Endothelial cell of umbilical vein (primary cell): ENCODE measurements at regions not wholly inside any gene's neighbourhood (a gene's known extent, or its start where the extent isn't known, plus 50 kb on each side); places are given as distances from the start of the nearest gene placed in this dataset.

ENCODE experiments used
- BruUV-seq: library from RNA; stranded (reverse); fragments of 400-500 nt; replicated peaks from 2 replicates; lab custom pipeline; 2021; lab: Mats Ljungman, UMichigan
- CTCF ChIA-PET: fragments of 300-600, 350-600 bp; sonication (Branson Sonifier 250); formaldehyde crosslinking; loops from one replicate; lab custom pipeline; 2021; ENCODE audit warnings: antibody characterized with exemption, inconsistent platforms; lab: Charles Lee
- POLR2A ChIA-PET: fragments of 300-600, 350-600 bp; sonication (Branson Sonifier 250); formaldehyde crosslinking; loops from one replicate; lab custom pipeline; 2021; ENCODE audit warnings: antibody characterized with exemption, inconsistent platforms; lab: Charles Lee
- DNase-seq: peaks from one replicate; pipeline ENCODE4 v3.0.0-alpha.2; 2011; ENCODE audit warnings: low read depth, low spot score
- FAIRE-seq: peaks from 2 replicates; lab custom pipeline; 2011; peaks lifted over from hg19 to GRCh38; lab: Jason Lieb, UNC
- H2AFZ ChIP-seq: 2 replicates; pipeline ENCODE4 v1.6.0; 2012; ENCODE audit warnings: low read depth, low read length, control low read depth, inconsistent platforms
- H3K27ac ChIP-seq: 2 replicates; pipeline ENCODE4 v1.5.1; 2011; ENCODE audit warnings: low read depth, mild to moderate bottlenecking, control low read depth, low read length, moderate library complexity; ENCODE audit not compliant: insufficient read depth
- H3K27me3 ChIP-seq, 2 experiments: 2 replicates each; pipeline versions ENCODE4 v1.6.0 to v1.6.1; 2011; ENCODE audit warnings: low read length in 2 of 2, mixed read lengths in 1 of 2; ENCODE audit not compliant: control insufficient read depth in 2 of 2, insufficient read depth in 2 of 2
- H3K36me3 ChIP-seq, 2 experiments: 2 replicates in 1 of 2; 3 replicates in 1 of 2; pipeline ENCODE4 v1.5.1; 2011; ENCODE audit warnings: low read length in 2 of 2, mild to moderate bottlenecking in 1 of 2, moderate library complexity in 1 of 2; ENCODE audit not compliant: control insufficient read depth in 2 of 2, insufficient read depth in 2 of 2; ENCODE audit errors: extremely low read depth in 1 of 2
- H3K4me1 ChIP-seq: 3 replicates; pipeline ENCODE4 v1.5.1; 2011; ENCODE audit warnings: mild to moderate bottlenecking, low read length; ENCODE audit not compliant: control insufficient read depth, insufficient read depth; ENCODE audit errors: extremely low read depth
- H3K4me2 ChIP-seq: 2 replicates; pipeline ENCODE4 v1.6.1; 2011; ENCODE audit warnings: low read length, control low read depth, mixed read lengths; ENCODE audit not compliant: insufficient read depth
- H3K4me3 ChIP-seq, 3 experiments: fragments of 200-600 bp in 1 of 3; sonication (generic), shearing (Covaris generic) in 1 of 3; replicated peaks in 1 of 3; 2 replicates each; pipeline ENCODE4 v1.5.1; 2011 to 2016; ENCODE audit warnings: control low read depth in 3 of 3, low read length in 3 of 3, mild to moderate bottlenecking in 2 of 3, inconsistent platforms in 1 of 3, low read depth in 1 of 3, moderate library complexity in 1 of 3; ENCODE audit not compliant: insufficient read depth in 1 of 3
- H3K79me2 ChIP-seq: 2 replicates; pipeline ENCODE4 v1.6.0; 2012; ENCODE audit warnings: low read length, inconsistent platforms; ENCODE audit not compliant: control insufficient read depth, insufficient read depth
- H3K9ac ChIP-seq: replicated peaks from 2 replicates; pipeline ENCODE3; 2011; ENCODE audit warnings: low read length, control low read depth; ENCODE audit not compliant: insufficient read depth; ENCODE audit errors: extremely low read depth
- H3K9me1 ChIP-seq: replicated peaks from 3 replicates; pipeline ENCODE4 v1.6.0; 2011; ENCODE audit warnings: mild to moderate bottlenecking, low read length; ENCODE audit not compliant: control insufficient read depth, insufficient read depth; ENCODE audit errors: extremely low read depth
- H3K9me3 ChIP-seq: replicated peaks from 2 replicates; pipeline ENCODE4 v1.5.1; 2012; ENCODE audit warnings: low read length, inconsistent platforms; ENCODE audit not compliant: control insufficient read depth, insufficient read depth
- H4K20me1 ChIP-seq: replicated peaks from 2 replicates; pipeline ENCODE3; 2011; ENCODE audit warnings: mild to moderate bottlenecking, low read length; ENCODE audit not compliant: control insufficient read depth, insufficient read depth; ENCODE audit errors: extremely low read depth
- EZH2 ChIP-seq: IDR thresholded peaks from 2 replicates; pipeline ENCODE4 v1.6.1; 2012; ENCODE audit warnings: borderline replicate concordance, low read depth, mild to moderate bottlenecking, moderate library complexity, low read length, inconsistent platforms; ENCODE audit not compliant: severe bottlenecking
- FOS ChIP-seq: IDR thresholded peaks from 2 replicates; pipeline ENCODE4 v1.6.1; 2011; ENCODE audit warnings: mild to moderate bottlenecking, low read length, moderate library complexity, borderline replicate concordance; ENCODE audit not compliant: insufficient read depth
- GATA2 ChIP-seq: IDR thresholded peaks from 2 replicates; pipeline ENCODE4 v1.7.0; 2011; ENCODE audit warnings: low read depth, mild to moderate bottlenecking, moderate library complexity, mixed read lengths, low read length; ENCODE audit not compliant: insufficient read length, insufficient read depth
- JUN ChIP-seq: IDR thresholded peaks from 2 replicates; pipeline ENCODE4 v1.6.1; 2011; ENCODE audit warnings: borderline replicate concordance, low read depth; ENCODE audit not compliant: insufficient read length, insufficient read depth
- MYC ChIP-seq: IDR thresholded peaks from one replicate; pipeline ENCODE4 v1.6.1; 2011; ENCODE audit warnings: mild to moderate bottlenecking, low read depth, low read length
- POLR2A ChIP-seq: IDR thresholded peaks from 2 replicates; pipeline ENCODE4 v1.6.1; 2012; ENCODE audit warnings: low read depth, mild to moderate bottlenecking, control low read depth, low read length
- POLR2AphosphoS5 ChIP-seq: IDR thresholded peaks from 2 replicates; pipeline ENCODE4 v1.6.1; 2012; ENCODE audit warnings: low read depth, mild to moderate bottlenecking, control low read depth, low read length, moderate library complexity; ENCODE audit not compliant: insufficient read depth
- dilution Hi-C: fragments of 300-500 bp; cut with MboI; formaldehyde crosslinking; loops from one replicate; pipeline ENCODE4 v1.15.0; 2019; ENCODE audit warnings: low sequenced_read_pairs; ENCODE audit not compliant: extremely low pct_ligation_motif_present
- intact Hi-C: fragments of 100-400 bp; cut with micrococcal nuclease; formaldehyde crosslinking; loops from one replicate; pipeline ENCODE4 v1.10.0; 2022
- TF ChIP-seq, protein P1 (sequence below), 2 donors: IDR thresholded peaks; 1 replicate in 1 of 2; 2 replicates in 1 of 2; pipeline ENCODE4 v1.5.1; 2011; ENCODE audit warnings: low read length in 2 of 2, mild to moderate bottlenecking in 2 of 2, moderate library complexity in 2 of 2, control low read depth in 1 of 2, inconsistent platforms in 1 of 2, low read depth in 1 of 2; ENCODE audit not compliant: insufficient read depth in 1 of 2; ENCODE audit errors: extremely low read depth in 1 of 2
- TF ChIP-seq, protein P2 (sequence below): IDR thresholded peaks from 2 replicates; pipeline ENCODE4 v1.6.1; 2011; ENCODE audit not compliant: insufficient read depth, insufficient read length

DNA sequence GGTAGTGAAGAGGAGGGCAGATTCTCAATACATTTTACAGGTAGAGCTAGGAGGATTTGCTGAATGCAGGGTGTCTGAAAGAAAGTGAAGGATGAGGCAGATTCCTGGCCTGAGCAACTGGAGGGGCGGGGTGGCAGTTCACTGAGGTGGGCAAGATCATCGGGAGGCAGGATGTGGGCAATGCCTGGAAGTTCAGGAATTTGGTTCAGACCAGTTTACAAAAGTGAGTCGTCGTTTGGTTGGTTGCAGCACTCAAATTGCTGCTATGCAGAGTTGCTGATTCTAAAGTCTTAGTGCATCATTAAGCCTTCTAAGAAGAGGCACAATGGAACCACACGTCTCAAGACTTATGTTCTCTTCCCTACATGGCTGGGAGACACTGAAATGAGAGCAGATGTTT is 134.0 kb downstream of the MFSD1 start:
- TF ChIP-seq, protein P1, sequence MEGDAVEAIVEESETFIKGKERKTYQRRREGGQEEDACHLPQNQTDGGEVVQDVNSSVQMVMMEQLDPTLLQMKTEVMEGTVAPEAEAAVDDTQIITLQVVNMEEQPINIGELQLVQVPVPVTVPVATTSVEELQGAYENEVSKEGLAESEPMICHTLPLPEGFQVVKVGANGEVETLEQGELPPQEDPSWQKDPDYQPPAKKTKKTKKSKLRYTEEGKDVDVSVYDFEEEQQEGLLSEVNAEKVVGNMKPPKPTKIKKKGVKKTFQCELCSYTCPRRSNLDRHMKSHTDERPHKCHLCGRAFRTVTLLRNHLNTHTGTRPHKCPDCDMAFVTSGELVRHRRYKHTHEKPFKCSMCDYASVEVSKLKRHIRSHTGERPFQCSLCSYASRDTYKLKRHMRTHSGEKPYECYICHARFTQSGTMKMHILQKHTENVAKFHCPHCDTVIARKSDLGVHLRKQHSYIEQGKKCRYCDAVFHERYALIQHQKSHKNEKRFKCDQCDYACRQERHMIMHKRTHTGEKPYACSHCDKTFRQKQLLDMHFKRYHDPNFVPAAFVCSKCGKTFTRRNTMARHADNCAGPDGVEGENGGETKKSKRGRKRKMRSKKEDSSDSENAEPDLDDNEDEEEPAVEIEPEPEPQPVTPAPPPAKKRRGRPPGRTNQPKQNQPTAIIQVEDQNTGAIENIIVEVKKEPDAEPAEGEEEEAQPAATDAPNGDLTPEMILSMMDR (IDR thresholded peaks at IDR 0.05; ENCODE audit: extremely low read depth in 1 of 2, insufficient read depth in 1 of 2, low read depth in 1 of 2, low read length in 2 of 2): no peak
- TF ChIP-seq POLR2AphosphoS5 (no peak), EZH2 (no peak), JUN (no peak), FOS (no peak), POLR2A (no peak), MYC (no peak), GATA2 (no peak)
- TF ChIP-seq, protein P2, sequence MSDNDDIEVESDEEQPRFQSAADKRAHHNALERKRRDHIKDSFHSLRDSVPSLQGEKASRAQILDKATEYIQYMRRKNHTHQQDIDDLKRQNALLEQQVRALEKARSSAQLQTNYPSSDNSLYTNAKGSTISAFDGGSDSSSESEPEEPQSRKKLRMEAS: no peak
- no peaks in the 10 kb centered on the region for H4K20me1 ChIP-seq
- H3K27me3 ChIP-seq: no peaks in the 10 kb centered on the region
- no peak overlapping the region for H3K27ac ChIP-seq
- no TSS peak for BruUV-seq
- no peak overlapping the region for H3K4me3 ChIP-seq
- H2AFZ ChIP-seq: peak overlapping the region; percentile 16
- DNase-seq (no peak), FAIRE-seq (no peak)
- H3K9ac ChIP-seq: no peak overlapping the region
- no peaks in the 10 kb centered on the region for H3K9me3 ChIP-seq
- H3K79me2 ChIP-seq: no peaks in the 10 kb centered on the region
- no peak overlapping the region for H3K4me2 ChIP-seq
- ChIA-PET CTCF (interaction anchor here (0.8 kb wide), 1 partner anchor 316 kb away, joined by 3 read pairs; no protein-coding TSS in a partner anchor), POLR2A (no interaction called here)
- no peaks in the 10 kb centered on the region for H3K4me1 ChIP-seq
- dilution Hi-C loops (no loop called here), intact Hi-C loops (no loop called here)
- H3K9me1 ChIP-seq: no peaks in the 10 kb centered on the region
- no peaks in the 10 kb centered on the region for H3K36me3 ChIP-seq
